ENCODE measurements at regions not wholly inside any gene's neighbourhood (a gene's known extent, or its start where the extent isn't known, plus 50 kb on each side); places are given as distances from the start of the nearest gene placed in this dataset.

- no peak for DNase-seq
Observed at GRCh38 chr2:136208682-136209420, 90.9 kb upstream of the CXCR4 start.

DNA sequence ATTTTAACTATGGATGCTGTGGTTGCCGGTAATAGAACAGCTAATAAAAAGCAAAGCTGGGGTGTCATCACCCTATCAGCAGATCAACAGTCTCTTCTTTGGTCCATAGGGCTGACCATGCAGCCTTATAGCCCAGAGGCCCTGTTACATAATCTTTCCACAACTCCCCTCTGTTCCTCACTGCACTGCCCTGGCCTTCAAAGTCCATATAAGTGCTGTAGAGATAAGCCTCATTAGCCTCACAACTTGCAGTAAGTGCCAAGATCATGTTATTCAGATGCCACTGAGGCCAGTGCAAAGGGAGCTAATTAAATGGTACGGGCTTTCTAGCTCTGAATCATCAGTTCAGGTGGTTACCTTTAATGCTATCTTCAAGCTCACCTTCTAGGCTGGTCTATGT lies 89.7 kb upstream of the CXCR4 start:
- DNase-seq = no peak

- no peak for DNase-seq
Observed at GRCh38 chr2:136207030-136207623, 89.2 kb upstream of the CXCR4 start.

- DNase-seq = no peak
Observed at GRCh38 chr2:136206613-136207012, 88.7 kb upstream of the CXCR4 start.

DNA sequence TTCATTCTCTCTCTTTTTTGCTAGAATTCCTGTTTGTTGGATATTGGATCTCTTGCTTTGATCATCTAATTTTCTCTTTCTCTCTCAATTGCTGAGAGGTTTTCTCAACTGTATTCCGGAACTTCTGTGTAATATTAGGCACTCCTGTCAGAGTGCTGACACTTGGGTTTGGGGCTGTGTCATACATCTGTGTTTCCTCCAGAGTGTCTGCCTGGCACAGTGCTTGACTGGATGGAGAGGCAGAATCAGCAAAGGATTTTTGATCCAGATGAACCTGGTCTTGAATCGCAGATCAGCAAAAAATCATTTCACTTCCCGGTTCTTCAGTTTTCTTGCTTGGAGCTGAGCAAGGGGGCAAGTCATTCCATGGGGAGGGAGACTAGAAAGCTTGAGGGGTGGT lies 87.7 kb upstream of the CXCR4 start:
- no peak for DNase-seq

DNA sequence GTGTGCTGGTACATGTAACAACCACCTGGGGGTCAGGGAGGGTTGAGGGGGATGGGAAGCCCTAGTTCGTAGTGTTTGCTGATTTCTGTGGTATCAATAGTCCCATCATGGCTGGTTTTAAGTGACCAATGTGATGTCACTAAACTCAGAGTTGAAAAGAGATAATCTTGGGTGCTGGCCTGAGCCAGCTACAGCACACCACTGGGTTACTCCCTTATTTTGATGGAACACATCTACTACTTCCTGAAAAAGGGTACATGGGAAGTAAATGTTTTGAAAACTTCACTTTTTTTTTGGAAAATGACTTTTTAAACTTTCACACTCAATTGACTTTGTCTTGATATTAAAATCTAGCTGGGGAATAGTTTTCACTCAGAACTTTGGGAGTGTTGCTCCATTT lies 87.0 kb upstream of the CXCR4 start:
- DNase-seq = no peak

- DNase-seq = no peak
Observed at GRCh38 chr2:136195226-136195625, 77.3 kb upstream of the CXCR4 start.

DNA sequence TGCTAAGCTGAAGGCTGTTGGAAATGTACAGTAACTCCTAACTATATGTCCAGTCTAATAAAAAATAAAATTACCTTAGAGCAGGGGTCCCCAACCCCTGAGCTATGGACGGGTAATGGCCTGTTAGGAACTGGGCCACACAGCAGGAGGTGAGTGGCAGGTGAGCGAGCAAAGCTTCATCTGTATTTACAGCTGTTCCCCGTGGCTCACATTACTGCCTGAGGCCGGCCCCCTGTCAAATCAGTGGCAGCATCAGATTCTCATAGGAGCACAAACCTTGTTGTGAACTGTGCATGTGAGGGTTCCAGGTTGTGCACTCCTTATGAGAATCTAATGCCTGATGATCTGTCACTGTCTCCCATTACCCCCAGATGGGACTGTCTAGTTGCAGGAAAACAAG lies 73.1 kb upstream of the CXCR4 start:
- DNase-seq = no peak

GRCh38 chr2:136189221-136189782 lies 71.4 kb upstream of the CXCR4 start:
- DNase-seq = no peak

DNA sequence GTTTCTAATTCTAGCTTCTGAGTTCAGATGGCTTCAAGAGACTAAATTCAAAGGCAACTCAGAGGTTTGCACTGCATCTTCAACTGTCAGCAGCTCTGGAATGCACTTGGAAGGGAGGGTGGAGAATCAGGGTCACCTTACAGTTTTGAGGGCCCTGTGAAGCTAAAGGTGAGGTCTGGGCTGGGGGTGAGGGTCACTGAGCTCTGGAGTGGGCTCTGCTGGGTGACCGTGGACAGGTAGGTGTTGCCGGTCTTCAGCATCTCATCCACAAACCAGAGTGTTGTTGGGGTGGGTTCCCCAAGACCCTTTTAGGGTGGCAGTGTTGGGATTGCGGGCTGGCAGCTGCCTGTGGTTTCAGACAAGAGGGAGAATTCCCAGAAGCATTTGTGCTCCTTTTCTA lies 70.1 kb upstream of the CXCR4 start:
- DNase-seq = no peak

DNA sequence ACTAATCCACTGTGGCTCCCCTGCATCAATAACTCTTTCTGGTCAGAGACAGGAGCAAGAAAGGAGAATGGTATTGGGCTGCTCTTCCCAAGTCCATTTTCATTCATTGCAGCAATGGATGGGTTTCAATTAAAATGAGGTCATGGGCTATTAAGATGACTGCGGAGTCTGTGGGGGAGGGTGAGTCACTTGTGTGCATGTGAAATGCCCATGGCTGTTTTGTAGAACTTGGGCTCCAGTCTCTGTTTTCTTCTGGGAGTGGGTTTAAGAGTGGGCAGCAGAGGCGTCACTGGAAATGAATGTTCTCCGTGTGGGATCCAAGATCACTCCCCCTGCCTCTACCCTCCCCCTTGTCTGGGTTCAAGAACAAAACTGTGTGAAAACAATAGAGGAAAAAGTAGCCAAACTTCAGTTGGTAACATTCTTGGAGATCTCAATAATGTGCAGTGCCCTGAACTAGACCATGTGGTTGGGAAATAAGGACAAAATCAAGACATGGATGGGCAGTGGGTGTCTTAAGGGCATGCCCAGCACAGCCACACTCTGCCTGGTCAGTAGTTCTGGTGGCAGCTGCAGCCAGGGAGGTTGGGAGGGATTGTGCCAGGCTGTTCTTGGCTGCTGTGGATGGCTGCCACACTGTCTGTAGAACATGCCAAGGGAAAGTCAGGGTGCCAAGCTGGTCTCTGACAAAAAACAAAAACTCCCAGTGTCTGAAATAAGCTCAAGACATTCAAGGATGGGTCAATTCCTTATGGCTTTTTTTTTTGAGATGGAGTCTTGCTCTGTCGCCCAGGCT lies 68.2 kb upstream of the CXCR4 start:
- DNase-seq = no peak

- no peak for DNase-seq
Observed at GRCh38 chr2:136183097-136183496, 65.1 kb upstream of the CXCR4 start.

DNA sequence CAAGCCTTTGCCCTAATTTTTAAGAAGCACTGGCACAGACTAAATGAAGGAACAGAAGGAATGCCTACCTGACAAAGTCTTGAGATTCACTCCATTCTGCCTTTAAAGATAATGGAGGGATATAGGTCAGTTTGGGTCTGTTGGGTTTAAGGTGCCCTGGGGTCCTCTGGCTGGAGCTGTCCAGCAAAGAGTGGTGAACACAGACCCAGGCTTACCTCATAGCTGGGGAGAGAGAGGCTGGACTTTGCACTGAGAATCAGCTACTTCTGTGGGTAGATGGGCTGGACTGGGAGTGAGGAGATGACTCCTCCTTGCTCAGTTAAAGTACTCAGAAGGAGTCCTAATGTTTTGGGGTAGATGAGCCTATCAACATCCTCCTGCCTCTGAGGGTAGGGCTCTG lies 64.4 kb upstream of the CXCR4 start:
- DNase-seq = no peak

DNA sequence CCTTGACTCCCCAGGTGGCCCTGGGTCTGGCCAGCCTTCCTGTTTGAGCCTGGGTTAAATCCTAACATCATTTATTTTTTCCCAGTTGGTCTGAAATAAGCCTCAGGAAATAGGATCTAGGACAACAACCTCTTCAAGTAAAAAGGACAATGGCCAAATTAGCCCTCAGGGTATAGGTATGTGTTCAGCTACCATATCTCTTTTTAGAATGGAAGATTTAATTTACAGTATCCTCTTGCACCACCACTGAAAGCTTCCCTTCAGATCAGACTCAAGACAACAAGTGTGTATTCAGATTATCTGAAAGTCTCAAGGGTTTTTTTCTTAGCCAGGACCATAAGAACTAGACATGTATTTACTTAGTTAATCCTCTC lies 61.6 kb upstream of the CXCR4 start:
- no peak for DNase-seq

DNA sequence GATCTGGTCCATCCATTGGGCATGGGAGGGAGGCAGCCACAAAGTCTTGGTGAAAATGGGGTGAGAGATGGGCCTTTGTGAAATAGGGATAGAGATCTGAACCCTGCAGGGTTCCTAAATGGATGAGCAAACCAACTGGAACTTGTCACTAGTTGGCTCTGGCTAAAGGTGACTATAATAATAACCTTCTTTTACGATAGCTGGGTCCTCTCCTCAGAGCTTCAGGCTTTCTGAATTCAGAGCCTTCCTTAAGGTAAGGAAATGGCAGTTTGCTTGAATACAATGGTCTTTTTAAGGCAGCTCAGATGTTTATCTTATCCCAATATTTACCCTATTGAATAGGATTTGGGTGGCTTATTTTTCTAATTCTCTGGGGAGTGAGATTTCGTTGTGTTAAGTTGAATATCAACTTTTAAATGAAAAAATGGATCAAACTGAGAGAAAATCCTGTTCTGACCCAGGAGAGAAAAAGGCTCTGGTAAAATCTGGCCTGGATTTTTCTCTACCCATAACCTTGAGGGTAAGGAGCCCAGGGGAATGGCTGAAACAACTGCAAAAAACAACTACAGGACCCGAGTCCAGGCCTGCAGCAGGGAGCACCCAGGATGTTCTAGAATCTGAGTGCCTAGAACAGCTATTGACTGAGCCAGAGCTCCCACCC lies 61.1 kb upstream of the CXCR4 start:
- no peak for DNase-seq

DNA sequence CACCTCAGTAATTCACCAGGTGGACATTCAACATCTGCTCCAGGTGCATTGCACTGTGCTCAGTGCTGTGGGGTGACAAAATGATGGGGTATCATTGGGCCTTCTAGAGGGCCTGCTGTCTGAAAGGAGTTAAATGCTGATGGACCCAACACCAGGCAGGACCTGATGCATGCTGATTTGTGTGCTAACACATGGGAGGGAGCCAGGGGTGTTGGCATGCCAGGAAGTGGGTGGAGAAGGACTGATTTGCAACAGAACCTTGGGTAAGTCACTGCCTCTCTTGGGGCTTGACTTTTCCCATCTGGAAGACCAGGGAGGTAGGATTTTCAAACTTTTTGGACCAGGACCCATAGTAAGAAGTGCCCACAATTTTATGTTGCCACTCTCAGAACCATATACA lies 57.9 kb upstream of the CXCR4 start:
- no peak for DNase-seq

DNA sequence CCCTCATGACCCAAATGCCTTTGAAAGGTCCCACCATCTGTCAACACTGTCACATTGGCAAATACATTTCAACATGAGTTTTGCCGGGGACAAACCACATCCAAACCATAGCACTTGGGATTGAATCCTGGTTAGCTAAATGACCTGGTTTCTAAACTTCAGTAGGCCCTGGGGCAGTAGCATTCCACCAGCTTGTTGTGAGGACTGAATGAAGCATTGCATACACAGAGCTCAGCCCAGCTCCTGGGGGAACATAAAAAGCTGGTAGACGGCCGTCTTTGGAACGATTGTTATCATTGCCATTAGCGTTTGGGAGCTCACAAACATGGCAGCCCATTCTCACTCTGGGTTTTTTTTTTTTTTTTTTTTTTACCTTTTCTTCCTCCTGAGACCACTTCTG lies 57.5 kb upstream of the CXCR4 start:
- no peak for DNase-seq

DNA sequence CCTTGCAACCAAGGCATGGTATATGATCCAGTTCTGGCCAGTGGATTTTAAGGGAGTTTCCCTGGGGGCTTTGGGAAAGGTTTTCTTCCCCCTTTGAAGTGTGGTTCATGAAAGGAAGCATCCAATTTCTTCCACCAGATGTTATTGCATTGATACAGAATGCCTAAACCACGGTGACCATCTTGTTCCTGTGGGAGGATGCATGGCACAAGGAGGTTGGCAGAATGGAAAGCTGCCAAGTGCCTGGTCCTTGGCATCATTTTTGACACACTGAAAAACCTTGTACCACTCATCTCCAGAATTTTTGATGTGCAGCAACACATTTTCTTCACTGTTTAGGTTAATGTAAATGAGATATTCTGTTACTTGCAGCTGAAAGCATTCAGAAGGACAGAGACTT lies 55.2 kb upstream of the CXCR4 start:
- no peak for DNase-seq

DNA sequence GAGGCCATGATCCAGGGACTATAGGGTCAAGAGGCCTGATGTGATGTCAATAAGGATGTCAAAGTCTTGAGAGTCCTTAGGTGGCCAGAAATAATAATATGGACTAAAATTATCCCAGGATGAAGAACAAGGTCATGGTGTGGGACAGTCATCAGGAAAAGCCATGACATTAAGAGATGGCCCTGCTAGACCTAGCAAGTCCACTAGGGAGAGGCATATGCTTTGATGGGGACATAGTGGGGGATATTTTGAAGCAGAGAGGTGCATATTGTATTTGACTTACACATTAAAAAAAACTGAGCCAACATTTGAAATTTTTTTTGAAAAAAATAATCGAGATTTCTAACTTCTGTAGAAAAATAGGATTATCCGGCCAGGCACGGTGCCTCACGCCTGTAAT lies 53.3 kb upstream of the CXCR4 start:
- DNase-seq = no peak

GRCh38 chr2:136168720-136169119 lies 50.8 kb upstream of the CXCR4 start:
- DNase-seq = no peak

DNA sequence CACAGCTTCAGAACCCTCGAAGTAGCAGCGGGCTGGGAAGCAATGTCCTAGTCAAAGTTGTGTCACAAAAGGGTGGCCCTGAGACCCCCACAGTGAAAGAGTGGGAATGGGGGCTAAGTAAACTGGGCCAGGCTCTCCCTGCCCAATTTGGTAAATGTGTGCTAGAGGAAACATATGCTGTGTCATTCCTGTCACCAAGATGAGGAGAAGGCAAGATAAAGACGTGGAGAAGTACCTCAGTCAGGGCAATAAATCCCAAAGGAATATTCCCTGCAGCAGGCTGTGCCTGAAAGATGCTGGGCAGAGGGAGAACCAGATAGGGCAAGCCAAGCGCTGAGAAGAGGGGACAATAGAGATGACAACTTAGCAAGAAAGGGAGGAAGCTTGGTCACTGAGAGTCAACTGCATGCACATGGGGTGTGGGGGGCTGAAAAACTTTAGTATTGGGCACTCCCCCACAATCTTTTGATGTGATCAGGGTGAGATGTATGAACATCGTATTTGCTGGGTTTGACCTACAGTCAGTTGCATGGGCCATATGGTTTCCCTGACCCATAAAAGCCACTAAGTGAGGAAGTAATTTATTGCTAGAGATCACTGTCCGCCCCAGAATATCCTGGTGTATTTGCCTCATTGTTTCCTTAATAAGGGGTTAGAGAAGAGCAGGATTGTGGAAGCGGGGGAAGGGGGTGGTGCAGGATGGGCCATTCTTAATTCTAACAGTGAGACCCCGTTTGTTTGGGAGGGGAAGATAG lies 49.9 kb upstream of the CXCR4 start:
- no peak for DNase-seq

Measured in activated CD4-positive, alpha-beta T cell treated with anti-CD3 and anti-CD28 coated beads, Interleukin-2, amount 50 U/mL, for 1 hour (primary cell).